SK-N-SH (cell line): ENCODE measurements at regions not wholly inside any gene's neighbourhood (a gene's known extent, or its start where the extent isn't known, plus 50 kb on each side); places are given as distances from the start of the nearest gene placed in this dataset.

ENCODE experiments used
- CHD2 ChIP-seq: fragments of 150-350 bp; IDR thresholded peaks from 2 replicates; pipeline ENCODE4 v1.6.1; 2018; ENCODE audit warnings: low read length; ENCODE audit not compliant: partially characterized antibody
- EP300 ChIP-seq, 2 experiments: IDR thresholded peaks; 2 replicates each; pipeline versions ENCODE4 v1.4.0 to v1.6.1; 2012; ENCODE audit warnings: borderline replicate concordance in 1 of 2, low read depth in 1 of 2, low read length in 1 of 2
- FOXJ3 ChIP-seq: sonication (generic); formaldehyde crosslinking; IDR thresholded peaks from 2 replicates; pipeline ENCODE4 v1.5.1; 2020; ENCODE audit warnings: mild to moderate bottlenecking, missing genetic modification reagents
- FOXM1 ChIP-seq: IDR thresholded peaks from 2 replicates; pipeline ENCODE4 v1.4.0; 2012; ENCODE audit warnings: low read depth, mild to moderate bottlenecking
- MXI1 ChIP-seq: IDR thresholded peaks from 2 replicates; pipeline ENCODE4 v1.6.1; 2012; ENCODE audit warnings: mild to moderate bottlenecking, low read depth, low read length, improper control_type of control experiment
- NRF1 ChIP-seq: IDR thresholded peaks from 2 replicates; pipeline ENCODE4 v1.6.1; 2012; ENCODE audit warnings: low read depth, mild to moderate bottlenecking, low read length
- TAF1 ChIP-seq: IDR thresholded peaks from 2 replicates; pipeline ENCODE4 v1.6.1; 2012; ENCODE audit warnings: low read depth, mild to moderate bottlenecking, low read length, moderate library complexity, borderline replicate concordance
- TEAD4 ChIP-seq: IDR thresholded peaks from 2 replicates; pipeline ENCODE4 v1.4.0; 2012; ENCODE audit warnings: mild to moderate bottlenecking, borderline replicate concordance; ENCODE audit not compliant: insufficient read depth
- TF ChIP-seq, protein P1 (sequence below): fragments of 200-600 bp; sonication (generic); IDR thresholded peaks from 2 replicates; pipeline ENCODE4 v1.6.1; 2017; ENCODE audit warnings: antibody characterized with exemption, mild to moderate bottlenecking, moderate library complexity
- TF ChIP-seq, protein P2 (sequence below): IDR thresholded peaks from 2 replicates; pipeline ENCODE4 v1.4.0; 2012; ENCODE audit warnings: low read depth, borderline replicate concordance
- TF ChIP-seq, protein P3 (sequence below): IDR thresholded peaks from 2 replicates; pipeline ENCODE4 v1.4.0; 2012; ENCODE audit warnings: low read depth

GRCh38 chr3:89845053-89845452 lies 737.6 kb downstream of the EPHA3 start:
- TF ChIP-seq TAF1 (no peak), FOXJ3 (CRISPR knock-in tag) (no peak), EP300 (IDR thresholded peaks at IDR 0.05; ENCODE audit: borderline replicate concordance in 1 of 2, low read depth in 1 of 2, low read length in 1 of 2) (no peak), MXI1 (no peak), FOXM1 (no peak), CHD2 (no peak), TEAD4 (no peak), NRF1 (no peak)
- TF ChIP-seq, protein P1, sequence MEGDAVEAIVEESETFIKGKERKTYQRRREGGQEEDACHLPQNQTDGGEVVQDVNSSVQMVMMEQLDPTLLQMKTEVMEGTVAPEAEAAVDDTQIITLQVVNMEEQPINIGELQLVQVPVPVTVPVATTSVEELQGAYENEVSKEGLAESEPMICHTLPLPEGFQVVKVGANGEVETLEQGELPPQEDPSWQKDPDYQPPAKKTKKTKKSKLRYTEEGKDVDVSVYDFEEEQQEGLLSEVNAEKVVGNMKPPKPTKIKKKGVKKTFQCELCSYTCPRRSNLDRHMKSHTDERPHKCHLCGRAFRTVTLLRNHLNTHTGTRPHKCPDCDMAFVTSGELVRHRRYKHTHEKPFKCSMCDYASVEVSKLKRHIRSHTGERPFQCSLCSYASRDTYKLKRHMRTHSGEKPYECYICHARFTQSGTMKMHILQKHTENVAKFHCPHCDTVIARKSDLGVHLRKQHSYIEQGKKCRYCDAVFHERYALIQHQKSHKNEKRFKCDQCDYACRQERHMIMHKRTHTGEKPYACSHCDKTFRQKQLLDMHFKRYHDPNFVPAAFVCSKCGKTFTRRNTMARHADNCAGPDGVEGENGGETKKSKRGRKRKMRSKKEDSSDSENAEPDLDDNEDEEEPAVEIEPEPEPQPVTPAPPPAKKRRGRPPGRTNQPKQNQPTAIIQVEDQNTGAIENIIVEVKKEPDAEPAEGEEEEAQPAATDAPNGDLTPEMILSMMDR: no peak
- TF ChIP-seq, protein P2, sequence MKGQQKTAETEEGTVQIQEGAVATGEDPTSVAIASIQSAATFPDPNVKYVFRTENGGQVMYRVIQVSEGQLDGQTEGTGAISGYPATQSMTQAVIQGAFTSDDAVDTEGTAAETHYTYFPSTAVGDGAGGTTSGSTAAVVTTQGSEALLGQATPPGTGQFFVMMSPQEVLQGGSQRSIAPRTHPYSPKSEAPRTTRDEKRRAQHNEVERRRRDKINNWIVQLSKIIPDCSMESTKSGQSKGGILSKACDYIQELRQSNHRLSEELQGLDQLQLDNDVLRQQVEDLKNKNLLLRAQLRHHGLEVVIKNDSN: no peak
- TF ChIP-seq, protein P3, sequence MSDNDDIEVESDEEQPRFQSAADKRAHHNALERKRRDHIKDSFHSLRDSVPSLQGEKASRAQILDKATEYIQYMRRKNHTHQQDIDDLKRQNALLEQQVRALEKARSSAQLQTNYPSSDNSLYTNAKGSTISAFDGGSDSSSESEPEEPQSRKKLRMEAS: no peak
